CD4-positive, alpha-beta T cell treated with Interleukin-12 subunit alpha and Interleukin-12 subunit beta, for 1 hour (primary cell): ENCODE measurements at regions not wholly inside any gene's neighbourhood (a gene's known extent, or its start where the extent isn't known, plus 50 kb on each side); places are given as distances from the start of the nearest gene placed in this dataset.
"Not testable (repeated sequence)": the region's sequence is repeated elsewhere in the genome, so short reads cannot be mapped to it uniquely, and the experiment has no call there.

Source experiments
- DNase-seq: peaks from one replicate; pipeline ENCODE4 v3.0.0-alpha.2; 2020

DNA sequence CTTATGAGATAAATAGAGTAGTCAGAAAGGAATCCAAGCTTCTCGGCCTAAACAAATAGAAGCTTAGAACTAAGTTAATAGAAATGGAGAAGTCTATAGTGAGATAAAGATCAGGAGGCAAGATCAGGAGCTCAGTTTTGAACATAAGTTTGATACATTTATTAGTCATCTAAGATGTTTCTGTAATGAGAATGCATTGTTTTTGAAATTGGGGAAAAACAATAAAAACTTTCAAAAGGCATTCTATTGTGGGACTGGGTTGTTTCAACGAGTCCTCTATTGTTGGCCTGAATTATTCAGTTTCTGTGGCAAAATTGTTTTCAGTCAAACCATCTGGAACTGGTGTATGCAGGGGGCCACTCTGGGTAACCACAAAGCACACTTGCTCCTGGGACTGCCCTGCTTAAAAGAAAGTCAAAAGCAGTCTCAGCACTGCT is 181.0 kb upstream of the CLINT1 start:
- no peak for DNase-seq

GRCh38 chr5:158039441-158039840 is 180.5 kb upstream of the CLINT1 start:
- DNase-seq, result no peak

DNA sequence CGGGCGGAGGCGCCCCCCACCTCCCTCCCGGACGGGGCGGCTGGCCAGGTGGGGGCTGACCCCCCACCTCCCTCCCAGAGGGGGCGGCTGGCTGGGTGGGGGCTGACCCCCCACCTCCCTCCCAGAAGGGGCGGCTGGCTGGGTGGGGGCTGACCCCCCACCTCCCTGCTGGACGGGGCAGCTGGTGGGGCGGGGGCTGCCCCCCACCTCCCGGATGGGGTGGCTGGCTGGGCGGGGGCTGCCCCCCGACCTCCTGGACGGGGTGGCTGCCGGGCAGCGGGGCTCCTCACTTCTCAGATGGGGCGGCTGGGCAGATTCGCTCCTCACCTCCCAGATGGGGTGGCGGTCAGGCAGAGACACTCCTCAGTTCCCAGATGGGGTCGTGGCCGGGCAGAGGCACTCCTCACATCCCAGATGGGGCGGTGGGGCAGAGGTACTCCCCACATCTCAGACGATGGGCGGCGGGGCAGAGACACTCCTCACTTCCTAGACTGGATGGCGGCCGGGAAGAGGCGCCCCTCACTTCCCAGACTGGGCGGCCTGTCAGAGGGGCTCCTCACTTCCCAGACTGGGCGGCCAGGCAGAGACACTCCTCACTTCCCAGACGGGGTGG is 178.1 kb upstream of the CLINT1 start:
- not testable (repeated sequence) for DNase-seq

- DNase-seq, result not testable (repeated sequence)
Measured at GRCh38 chr5:158034586-158034985, 175.6 kb upstream of the CLINT1 start.

- DNase-seq, result no peak
Measured at GRCh38 chr5:158033724-158034123, 174.8 kb upstream of the CLINT1 start.

GRCh38 chr5:158033076-158033475 is 174.1 kb upstream of the CLINT1 start:
- no peak for DNase-seq

DNA sequence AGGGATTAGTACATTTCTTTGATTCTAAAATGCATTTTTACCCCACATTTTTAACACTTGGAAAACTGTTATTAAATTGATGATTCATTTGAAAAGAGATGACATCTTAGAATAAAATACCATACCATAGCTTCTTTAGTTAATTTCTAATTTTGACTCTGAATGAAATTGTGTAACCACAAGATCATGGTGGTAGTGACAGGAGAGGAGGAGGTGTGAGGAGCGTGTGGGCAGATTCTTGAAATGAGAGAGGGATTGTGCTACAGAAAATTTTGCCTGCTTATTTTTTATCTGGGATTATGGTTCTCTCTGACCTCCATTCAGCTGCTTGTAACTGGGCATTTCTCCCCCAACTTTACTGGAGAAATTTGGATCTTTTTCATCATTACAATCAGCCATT is 173.3 kb upstream of the CLINT1 start:
- no peak for DNase-seq

DNA sequence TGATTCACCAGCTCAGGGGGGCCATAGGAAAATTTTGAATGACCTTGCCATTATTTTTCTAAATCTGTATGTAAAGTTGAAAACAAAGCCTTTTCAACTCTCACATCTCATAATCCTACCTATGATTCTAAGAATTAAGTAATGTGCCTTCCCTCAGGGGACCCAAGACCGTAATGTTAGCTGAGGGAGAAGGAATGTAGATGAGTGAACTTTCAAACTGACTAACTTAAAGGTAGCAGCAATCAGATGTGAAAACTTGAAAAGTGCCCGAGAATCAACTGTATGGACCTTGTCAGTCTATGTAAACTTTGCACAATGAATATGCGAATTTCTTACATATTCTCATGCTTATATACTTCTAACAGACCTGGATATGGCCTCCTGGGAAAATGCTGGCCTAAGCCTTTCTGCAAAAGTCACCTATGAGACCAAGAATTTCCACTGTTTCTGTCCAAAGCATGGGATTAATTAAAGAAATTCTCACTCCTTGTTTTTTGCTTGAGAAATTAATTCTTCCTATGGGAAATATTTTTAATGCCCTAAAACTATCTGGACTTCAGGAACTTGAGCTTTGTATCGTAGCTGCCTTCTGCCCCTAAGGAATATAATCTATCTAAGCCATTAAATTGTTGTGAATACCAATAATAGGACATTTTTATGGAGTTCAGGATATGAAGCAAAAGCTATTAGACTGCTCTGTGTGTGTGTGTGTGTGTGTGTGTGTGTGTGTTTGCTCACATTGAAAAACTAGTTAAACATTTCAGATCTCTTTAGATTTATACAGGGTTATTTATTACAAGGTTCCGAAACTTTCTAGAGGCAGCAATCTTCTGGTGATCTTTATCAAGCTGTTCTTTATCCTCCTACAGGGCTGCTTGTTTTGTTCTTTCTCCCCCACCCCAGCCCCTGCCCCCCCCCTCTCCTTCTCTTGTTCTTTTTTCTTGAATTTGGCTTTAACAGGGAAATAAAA is 169.1 kb upstream of the CLINT1 start:
- DNase-seq, result no peak

DNA sequence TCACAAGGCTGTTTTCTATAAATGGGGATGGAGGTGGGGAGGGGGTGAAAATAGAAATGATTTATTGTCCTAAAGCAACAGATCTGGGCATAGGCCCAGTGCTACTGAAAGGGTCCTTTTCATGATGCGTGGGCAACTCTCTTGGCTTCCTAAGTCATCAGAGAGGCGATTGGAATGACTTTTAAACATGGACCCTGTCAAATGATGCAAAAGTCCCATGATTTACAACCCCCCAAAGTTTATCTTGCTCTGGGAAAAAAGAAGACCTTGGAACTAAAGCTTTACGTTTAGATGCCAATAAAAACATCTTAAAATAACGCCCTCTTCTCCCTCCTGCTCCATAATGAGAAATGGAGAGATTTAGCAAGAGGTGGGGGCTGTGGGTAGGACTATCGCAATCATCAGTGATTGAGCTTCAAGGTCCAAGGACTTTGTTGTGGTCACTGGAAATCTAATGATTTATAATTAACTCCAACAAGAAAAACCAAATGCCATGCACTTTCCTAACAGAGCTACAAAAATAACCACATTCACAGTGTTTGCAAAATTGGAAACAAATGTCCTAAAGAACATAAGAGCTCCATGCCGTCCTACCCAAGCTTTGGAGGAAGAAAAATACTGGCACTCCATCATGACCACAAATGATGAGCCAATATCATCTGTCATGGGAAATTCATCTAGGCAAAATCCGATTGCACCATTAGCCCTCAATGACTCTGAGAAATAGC is 167.5 kb upstream of the CLINT1 start:
- no peak for DNase-seq

DNA sequence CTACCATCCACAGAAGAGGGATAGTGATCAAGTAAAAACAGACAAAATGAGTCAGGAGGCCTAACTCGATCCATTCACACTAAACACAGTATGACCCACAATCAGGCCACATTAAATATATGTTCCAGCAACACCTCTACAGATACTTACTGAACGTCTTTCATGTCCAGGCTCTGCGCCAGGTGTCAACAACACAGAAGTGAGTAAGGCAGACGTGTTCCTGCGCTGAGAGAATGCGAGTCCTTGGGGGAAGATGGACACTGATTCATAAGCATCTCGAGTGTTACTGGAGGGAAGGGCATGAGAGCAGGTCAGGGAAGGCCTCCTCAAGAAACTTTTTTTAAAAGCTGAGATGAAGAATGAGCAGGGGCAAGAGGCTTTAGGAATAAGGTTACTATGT is 164.3 kb upstream of the CLINT1 start:
- DNase-seq, result no peak

DNA sequence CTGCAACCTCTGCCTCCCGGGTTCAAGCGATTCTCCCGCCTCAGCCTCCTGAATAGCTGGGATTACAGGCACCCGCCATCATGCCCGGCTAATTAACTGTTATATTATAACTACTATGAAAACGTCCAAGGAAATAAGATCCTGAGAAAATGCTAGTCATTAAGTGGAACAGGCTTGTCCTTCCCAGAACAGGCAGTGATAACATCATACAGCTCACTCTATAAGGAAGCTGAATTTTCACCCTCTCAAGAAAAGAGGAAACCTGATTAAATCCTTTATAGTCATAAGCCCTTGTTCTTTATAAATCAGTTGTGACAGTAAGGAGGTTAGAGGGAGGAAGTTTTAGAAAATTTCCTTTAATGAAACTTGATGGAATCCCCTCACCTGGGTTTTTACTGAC is 163.9 kb upstream of the CLINT1 start:
- no peak for DNase-seq

DNA sequence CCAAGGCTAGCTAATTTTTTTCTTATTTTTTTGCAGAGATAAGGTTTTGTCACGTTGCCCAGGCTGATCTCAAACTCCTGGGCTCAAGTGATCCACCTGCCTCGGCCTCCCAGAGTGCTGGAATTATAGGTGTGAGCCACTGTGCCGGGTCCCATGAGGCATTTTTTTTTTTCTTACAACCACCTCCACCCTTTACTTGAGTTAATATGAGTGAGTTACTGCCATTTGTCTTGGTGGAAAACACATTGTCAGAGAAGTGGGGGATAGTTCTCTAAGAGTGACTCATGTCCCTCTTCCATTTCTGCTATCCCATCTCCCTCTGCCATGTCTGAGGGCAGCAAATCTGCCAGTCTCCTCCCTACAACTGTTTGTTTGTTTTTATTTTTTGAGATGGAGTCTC is 163.4 kb upstream of the CLINT1 start:
- DNase-seq, result no peak

GRCh38 chr5:158020555-158021418 is 161.8 kb upstream of the CLINT1 start:
- no peak for DNase-seq

DNA sequence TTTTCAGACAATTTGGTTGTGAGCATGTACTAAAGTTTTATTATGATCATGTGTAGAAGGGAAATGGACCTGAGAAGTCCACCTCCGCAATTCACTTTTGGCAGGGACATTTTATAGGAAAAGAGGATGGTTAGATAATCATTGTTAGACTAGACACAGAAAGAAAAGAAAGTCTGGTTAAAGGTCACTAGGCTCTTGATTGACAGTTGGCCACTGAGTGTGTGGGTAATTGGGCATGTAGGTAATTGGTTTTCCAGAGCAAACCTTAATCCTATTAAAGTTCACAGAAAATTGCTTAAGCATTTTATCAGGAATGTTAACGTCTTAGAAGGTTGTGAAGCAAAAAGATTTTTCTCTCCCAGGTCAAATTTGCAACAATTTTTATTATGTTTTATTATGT is 158.5 kb upstream of the CLINT1 start:
- DNase-seq, result no peak

DNA sequence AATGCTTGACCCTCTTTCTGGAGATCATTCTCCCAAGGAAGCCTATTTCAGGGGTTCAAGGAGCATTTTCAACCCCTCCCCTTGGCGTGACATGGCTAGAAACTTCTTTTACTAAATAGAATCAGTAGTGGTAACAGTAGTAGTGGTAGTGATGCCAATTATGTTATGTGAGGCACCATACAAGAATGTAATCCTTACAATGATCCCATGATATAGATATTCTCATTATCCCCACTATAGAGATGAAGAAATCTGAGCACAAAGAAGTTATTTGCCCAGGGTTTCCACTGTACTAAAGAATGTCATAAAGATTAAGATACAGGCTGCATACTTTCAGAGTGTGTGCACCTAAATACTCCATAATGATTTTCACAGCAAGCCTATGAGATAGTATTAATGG is 155.4 kb upstream of the CLINT1 start:
- DNase-seq, result no peak

DNA sequence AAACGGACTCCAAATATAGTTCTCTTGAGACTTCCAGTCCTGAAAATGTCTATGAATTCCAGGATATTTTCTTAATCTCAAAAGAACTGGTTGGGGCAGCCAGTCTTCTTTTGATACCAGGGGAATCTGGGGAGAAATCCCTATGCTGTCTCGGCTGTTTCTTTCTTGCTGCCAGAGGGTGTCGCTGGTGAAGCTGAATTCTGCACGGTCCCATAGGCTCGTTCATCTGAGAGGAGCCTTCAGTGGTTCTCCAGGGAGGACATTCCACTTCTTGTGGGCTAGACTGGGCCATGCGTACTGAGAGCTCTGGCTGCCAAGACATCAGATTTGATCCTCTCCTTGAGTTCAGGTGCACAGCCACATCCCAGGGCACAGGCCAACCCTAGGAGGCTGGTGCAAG is 155.0 kb upstream of the CLINT1 start:
- DNase-seq, result no peak

DNA sequence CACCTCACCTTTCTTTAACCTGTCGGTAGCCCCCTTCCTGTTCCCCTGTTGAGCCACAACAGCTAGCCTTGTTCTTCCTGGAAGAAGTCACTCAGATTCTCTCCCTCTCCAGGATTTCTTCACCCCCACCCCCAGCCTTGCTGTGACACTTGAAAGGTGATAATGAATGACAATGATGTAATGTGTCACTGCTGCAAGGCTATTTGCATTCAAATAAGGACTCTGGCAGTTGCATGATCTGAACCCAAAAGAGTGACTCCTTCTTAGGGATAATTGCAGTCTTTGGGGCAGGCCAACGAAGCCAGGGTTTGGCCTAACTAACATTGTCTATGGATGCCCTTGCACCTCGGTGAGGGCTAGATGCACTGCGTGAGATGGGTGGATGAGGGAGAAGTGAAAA is 154.4 kb upstream of the CLINT1 start:
- no peak for DNase-seq

GRCh38 chr5:158011422-158011821 is 152.5 kb upstream of the CLINT1 start:
- DNase-seq, result no peak

GRCh38 chr5:158010831-158011230 is 151.9 kb upstream of the CLINT1 start:
- DNase-seq, result no peak

DNA sequence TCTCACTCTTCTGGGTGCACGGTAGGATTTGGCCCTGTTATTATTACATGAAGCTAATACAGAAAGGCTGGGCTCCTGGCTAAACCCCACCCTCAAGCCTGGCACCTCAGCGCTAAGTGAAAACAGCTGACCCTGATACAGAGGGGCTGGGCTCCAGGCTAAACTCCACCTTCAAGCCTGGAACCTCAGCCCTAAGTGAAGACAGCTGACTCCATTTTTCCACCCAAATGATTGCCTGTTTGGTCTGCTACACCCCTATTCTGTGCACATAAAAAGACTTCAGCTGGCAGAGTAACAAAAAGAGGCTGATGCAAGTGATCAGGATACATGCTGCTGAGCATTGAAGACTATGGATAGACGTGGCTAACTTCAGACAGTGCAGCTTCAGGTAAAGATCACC is 148.4 kb upstream of the CLINT1 start:
- DNase-seq, result no peak

GRCh38 chr5:157999696-158000095 is 140.8 kb upstream of the CLINT1 start:
- no peak for DNase-seq

DNA sequence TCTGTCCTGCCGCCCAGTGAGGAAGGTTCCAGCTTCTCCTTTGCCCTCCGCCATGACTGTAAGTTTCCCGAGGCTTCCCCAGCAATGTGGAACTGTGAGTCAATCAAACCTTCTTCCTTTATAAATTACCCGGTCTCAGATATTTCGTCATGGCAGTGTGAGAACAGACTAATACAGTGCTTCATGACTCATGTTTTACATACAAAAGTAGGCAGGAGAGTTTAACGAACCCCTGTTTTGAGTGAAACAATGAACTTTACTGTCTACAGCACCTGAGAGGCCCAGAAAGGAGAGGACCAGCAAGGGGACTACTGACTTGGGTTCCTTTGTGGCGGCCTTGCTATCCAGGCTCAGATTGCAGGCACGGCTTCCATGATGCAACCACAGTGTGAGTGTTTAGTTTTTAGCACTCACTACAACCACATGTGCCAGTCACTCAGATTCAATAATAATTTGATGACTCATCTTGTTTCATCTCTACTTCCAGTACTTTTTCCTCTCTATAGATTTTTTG is 139.1 kb upstream of the CLINT1 start:
- no peak for DNase-seq
